ENCODE measurements at regions not wholly inside any gene's neighbourhood (a gene's known extent, or its start where the extent isn't known, plus 50 kb on each side); places are given as distances from the start of the nearest gene placed in this dataset.

DNA sequence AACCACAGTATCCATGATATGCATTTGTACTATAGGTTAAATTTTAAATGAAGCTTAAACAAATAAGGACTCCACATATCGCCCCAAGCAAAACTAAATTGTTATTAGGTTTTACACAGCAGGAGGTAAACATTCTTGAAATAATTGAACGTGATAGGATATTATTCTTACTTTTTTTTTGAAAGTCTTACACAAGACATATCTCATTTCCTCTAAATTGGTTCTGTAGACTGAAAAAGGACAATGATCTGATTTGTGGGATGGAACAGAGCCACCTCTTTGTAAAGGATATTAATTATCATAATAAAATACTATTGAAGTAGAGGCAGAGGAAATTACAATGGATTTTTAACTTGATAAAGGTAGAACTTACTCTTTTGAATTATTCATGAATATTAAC is 155.1 kb upstream of the SEMA3D start:
- H4K20me1 ChIP-seq (ENCODE audit: control insufficient read depth, insufficient read depth, low read length, poor library complexity, severe bottlenecking) = no peaks in the 10 kb centered on the region
- no peak overlapping the region for H3K27ac Mint-ChIP-seq
- H3K4me1 Mint-ChIP-seq = no peaks in the 10 kb centered on the region
- no peaks in the 10 kb centered on the region for H3K4me1 ChIP-seq (ENCODE audit: control insufficient read depth in 2 of 2, insufficient read depth in 2 of 2, low read length in 2 of 2)
- WGBS (ENCODE audit: insufficient coverage) = no CpG with 5 or more reads among the region's 2 CpGs
- H3K9me3 Mint-ChIP-seq (ENCODE audit: insufficient read depth) = no peaks in the 10 kb centered on the region
- DNase-seq (no peak), ATAC-seq (ENCODE audit: low read depth) (no peak)
- no peaks in the 10 kb centered on the region for H3K27me3 Mint-ChIP-seq
- no peaks in the 10 kb centered on the region for H3K79me2 ChIP-seq (ENCODE audit: control insufficient read depth, insufficient read depth, low read length)
- no peaks in the 10 kb centered on the region for H3K9me3 ChIP-seq (ENCODE audit: control extremely low read depth in 1 of 3, control insufficient read depth in 2 of 3, insufficient read depth in 1 of 3, low read length in 2 of 3)
- no peak for TF ChIP-seq EZH2 (IDR thresholded peaks at IDR 0.05; ENCODE audit: borderline replicate concordance, insufficient read depth, low read depth, low read length, poor library complexity, severe bottlenecking)
- TF ChIP-seq, protein P1, sequence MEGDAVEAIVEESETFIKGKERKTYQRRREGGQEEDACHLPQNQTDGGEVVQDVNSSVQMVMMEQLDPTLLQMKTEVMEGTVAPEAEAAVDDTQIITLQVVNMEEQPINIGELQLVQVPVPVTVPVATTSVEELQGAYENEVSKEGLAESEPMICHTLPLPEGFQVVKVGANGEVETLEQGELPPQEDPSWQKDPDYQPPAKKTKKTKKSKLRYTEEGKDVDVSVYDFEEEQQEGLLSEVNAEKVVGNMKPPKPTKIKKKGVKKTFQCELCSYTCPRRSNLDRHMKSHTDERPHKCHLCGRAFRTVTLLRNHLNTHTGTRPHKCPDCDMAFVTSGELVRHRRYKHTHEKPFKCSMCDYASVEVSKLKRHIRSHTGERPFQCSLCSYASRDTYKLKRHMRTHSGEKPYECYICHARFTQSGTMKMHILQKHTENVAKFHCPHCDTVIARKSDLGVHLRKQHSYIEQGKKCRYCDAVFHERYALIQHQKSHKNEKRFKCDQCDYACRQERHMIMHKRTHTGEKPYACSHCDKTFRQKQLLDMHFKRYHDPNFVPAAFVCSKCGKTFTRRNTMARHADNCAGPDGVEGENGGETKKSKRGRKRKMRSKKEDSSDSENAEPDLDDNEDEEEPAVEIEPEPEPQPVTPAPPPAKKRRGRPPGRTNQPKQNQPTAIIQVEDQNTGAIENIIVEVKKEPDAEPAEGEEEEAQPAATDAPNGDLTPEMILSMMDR (IDR thresholded peaks at IDR 0.05) = no peak
- H3K4me2 ChIP-seq (replicated peaks; ENCODE audit: low read depth, low read length, poor library complexity, severe bottlenecking) = no peak overlapping the region
- H3K4me3 ChIP-seq (ENCODE audit: control extremely low read depth in 1 of 5, extremely low read depth in 1 of 5, insufficient read depth in 1 of 5, low read depth in 2 of 5, low read length in 4 of 5) = no peak overlapping the region
- H3K4me3 Mint-ChIP-seq = no peak overlapping the region
- ChIA-PET CTCF (no interaction called here), POLR2A (no interaction called here)
- intact Hi-C loops (cut with micrococcal nuclease) = no loop called here
- H3K27me3 ChIP-seq (replicated peaks in 1 of 4; ENCODE audit: control extremely low read depth in 1 of 4, control insufficient read depth in 3 of 4, insufficient read depth in 4 of 4, low read length in 3 of 4) = no peaks in the 10 kb centered on the region
- H2AFZ ChIP-seq (ENCODE audit: insufficient read depth, low read depth, low read length, poor library complexity, severe bottlenecking) = no peak overlapping the region
- H3K9ac ChIP-seq (ENCODE audit: low read length) = no peak overlapping the region
- no peak overlapping the region for H3K27ac ChIP-seq (ENCODE audit: low read length in 2 of 2)
- no peaks in the 10 kb centered on the region for H3K36me3 ChIP-seq (replicated peaks in 1 of 2; ENCODE audit: control extremely low read depth in 1 of 2, control insufficient read depth in 1 of 2, extremely low read depth in 1 of 2, insufficient read depth in 2 of 2, low read length in 1 of 2)

DNA sequence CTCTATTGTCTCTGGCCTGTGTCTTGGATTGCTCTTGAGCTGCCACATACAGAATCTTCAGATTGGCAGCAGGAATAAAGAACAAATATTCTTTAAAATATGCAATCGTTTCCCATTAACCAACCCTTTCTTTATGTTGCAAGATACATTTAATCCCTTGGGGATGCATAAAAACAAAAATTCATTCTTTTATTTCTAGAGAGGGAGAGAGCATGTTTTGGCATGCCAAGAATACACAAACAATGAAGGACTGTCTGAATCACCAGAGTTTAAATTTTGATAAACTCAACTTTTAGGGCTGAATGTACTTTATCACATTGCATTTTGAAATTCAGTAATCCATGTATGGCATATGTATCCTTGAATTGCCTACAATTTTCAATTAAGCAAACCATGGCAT is 154.3 kb upstream of the SEMA3D start:
- H3K4me3 Mint-ChIP-seq = no peak overlapping the region
- H3K9ac ChIP-seq (ENCODE audit: low read length) = no peak overlapping the region
- no peaks in the 10 kb centered on the region for H3K27me3 ChIP-seq (replicated peaks in 1 of 4; ENCODE audit: control extremely low read depth in 1 of 4, control insufficient read depth in 3 of 4, insufficient read depth in 4 of 4, low read length in 3 of 4)
- WGBS (ENCODE audit: insufficient coverage) = no CpG with 5 or more reads among the region's 1 CpG
- ATAC-seq (ENCODE audit: low read depth) = no peak
- H3K27me3 Mint-ChIP-seq = no peaks in the 10 kb centered on the region
- ChIA-PET POLR2A (no interaction called here), CTCF (no interaction called here)
- no peak overlapping the region for H3K4me2 ChIP-seq (replicated peaks; ENCODE audit: low read depth, low read length, poor library complexity, severe bottlenecking)
- TF ChIP-seq EZH2 (IDR thresholded peaks at IDR 0.05; ENCODE audit: borderline replicate concordance, insufficient read depth, low read depth, low read length, poor library complexity, severe bottlenecking) = no peak
- TF ChIP-seq, protein P1 (IDR thresholded peaks at IDR 0.05) = no peak
- H3K4me1 Mint-ChIP-seq = no peaks in the 10 kb centered on the region
- H3K79me2 ChIP-seq (ENCODE audit: control insufficient read depth, insufficient read depth, low read length) = no peaks in the 10 kb centered on the region
- H4K20me1 ChIP-seq (ENCODE audit: control insufficient read depth, insufficient read depth, low read length, poor library complexity, severe bottlenecking) = no peaks in the 10 kb centered on the region
- H3K27ac Mint-ChIP-seq = no peak overlapping the region
- intact Hi-C loops (cut with micrococcal nuclease) = no loop called here
- H3K27ac ChIP-seq (ENCODE audit: low read length in 2 of 2) = no peak overlapping the region
- H2AFZ ChIP-seq (ENCODE audit: insufficient read depth, low read depth, low read length, poor library complexity, severe bottlenecking) = no peak overlapping the region
- no peak overlapping the region for H3K4me3 ChIP-seq (ENCODE audit: control extremely low read depth in 1 of 5, extremely low read depth in 1 of 5, insufficient read depth in 1 of 5, low read depth in 2 of 5, low read length in 4 of 5)
- H3K9me3 ChIP-seq (ENCODE audit: control extremely low read depth in 1 of 3, control insufficient read depth in 2 of 3, insufficient read depth in 1 of 3, low read length in 2 of 3) = no peaks in the 10 kb centered on the region
- no peaks in the 10 kb centered on the region for H3K4me1 ChIP-seq (ENCODE audit: control insufficient read depth in 2 of 2, insufficient read depth in 2 of 2, low read length in 2 of 2)
- H3K36me3 ChIP-seq (replicated peaks in 1 of 2; ENCODE audit: control extremely low read depth in 1 of 2, control insufficient read depth in 1 of 2, extremely low read depth in 1 of 2, insufficient read depth in 2 of 2, low read length in 1 of 2) = no peaks in the 10 kb centered on the region
- H3K9me3 Mint-ChIP-seq (ENCODE audit: insufficient read depth) = no peaks in the 10 kb centered on the region
- DNase-seq = no peak
